HCT116 (cell line): ENCODE measurements at regions not wholly inside any gene's neighbourhood (a gene's known extent, or its start where the extent isn't known, plus 50 kb on each side); places are given as distances from the start of the nearest gene placed in this dataset.

Experiments used
- ATAC-seq: fragments of 200-7000 bp; cut with Tn5 transposase; 2 replicates; pipeline ENCODE4 v1.9.1; 2020; ENCODE audit warnings: mild to moderate bottlenecking, moderate library complexity
- BruUV-seq: library from RNA; stranded (reverse); fragments of 400-500 nt; replicated peaks from 2 replicates; lab custom pipeline; 2021; lab: Mats Ljungman, UMichigan
- CTCF ChIA-PET: fragments of 300-600 bp; sonication (Branson Sonifier 250); formaldehyde crosslinking; loops from one replicate; lab custom pipeline; 2021; ENCODE audit warnings: antibody characterized with exemption; lab: Charles Lee
- POLR2A ChIA-PET: fragments of 300-600, 350-600 bp; sonication (Branson Sonifier 250); formaldehyde crosslinking; loops from one replicate; lab custom pipeline; 2021; ENCODE audit warnings: antibody characterized with exemption; lab: Charles Lee
- RAD21 ChIA-PET, 2 experiments: fragments of 300-600 bp; sonication (Branson Sonifier 250); formaldehyde crosslinking; loops; one replicate each; lab custom pipeline; 2023; ENCODE audit warnings: low total read pairs in 2 of 2; ENCODE audit not compliant: uncharacterized antibody in 2 of 2, unreplicated experiment in 2 of 2, low non-redundant PET in 1 of 2; lab: Charles Lee
- DNase-seq: peaks from one replicate; pipeline ENCODE4 v3.0.0-alpha.2; 2010; ENCODE audit warnings: low read depth, low spot score
- H2AFZ ChIP-seq: fragments of 200-600 bp; shearing (Covaris generic), sonication (generic); 2 replicates; pipeline ENCODE4 v1.6.1; 2017; ENCODE audit warnings: low read depth, mixed run types, mixed read lengths, antibody characterized with exemption, low read length; ENCODE audit not compliant: poor library complexity, severe bottlenecking
- H3K27ac ChIP-seq: 2 replicates; pipeline ENCODE4 v1.5.1; 2012; ENCODE audit warnings: low read depth, low read length
- H3K27me3 ChIP-seq: fragments of 200-600 bp; sonication (generic); 2 replicates; pipeline ENCODE4 v1.6.1; 2016; ENCODE audit warnings: mixed run types, low read length, mixed read lengths; ENCODE audit not compliant: insufficient read depth
- H3K36me3 ChIP-seq, 2 experiments: fragments of 200-500 bp in 1 of 2; fragments of 200-600 bp in 1 of 2; sonication (Bioruptor generic) in 1 of 2; sonication (generic) in 1 of 2; 2 replicates each; pipeline versions ENCODE4 v1.5.1 to v1.6.1; 2014 to 2016; ENCODE audit warnings: low read length in 2 of 2, inconsistent platforms in 1 of 2, mixed read lengths in 1 of 2, mixed run types in 1 of 2; ENCODE audit not compliant: insufficient read depth in 2 of 2, control insufficient read depth in 1 of 2
- H3K4me1 ChIP-seq, 2 experiments: fragments of 200-600 bp in 1 of 2; sonication (generic) in 1 of 2; 2 replicates each; pipeline versions ENCODE4 v1.5.1 to v1.6.1; 2012 to 2017; ENCODE audit warnings: low read length in 2 of 2, inconsistent platforms in 1 of 2, mild to moderate bottlenecking in 1 of 2, mixed read lengths in 1 of 2, mixed run types in 1 of 2, moderate library complexity in 1 of 2; ENCODE audit not compliant: insufficient read depth in 2 of 2, control insufficient read depth in 1 of 2
- H3K4me2 ChIP-seq: fragments of 200-600 bp; sonication (generic); 2 replicates; pipeline ENCODE4 v1.6.1; 2017; ENCODE audit warnings: mixed run types, low read length, mixed read lengths
- H3K4me3 ChIP-seq, 2 experiments: fragments of 200-600 bp in 1 of 2; sonication (generic) in 1 of 2; replicated peaks in 1 of 2; 2 replicates each; pipeline ENCODE4 v1.5.1; 2011 to 2016; ENCODE audit warnings: low read length in 2 of 2, control low read depth in 1 of 2, low read depth in 1 of 2, mild to moderate bottlenecking in 1 of 2, mixed read lengths in 1 of 2, mixed run types in 1 of 2
- H3K79me2 ChIP-seq: fragments of 200-600 bp; sonication (generic); 2 replicates; pipeline ENCODE4 v1.6.1; 2017; ENCODE audit warnings: mild to moderate bottlenecking, mixed run types, low read length, moderate library complexity, mixed read lengths; ENCODE audit not compliant: insufficient read depth
- H3K9ac ChIP-seq: fragments of 200-600 bp; sonication (generic); 2 replicates; pipeline ENCODE4 v1.6.1; 2016; ENCODE audit warnings: low read length, mixed read lengths
- H3K9me2 ChIP-seq: fragments of 200-600 bp; sonication (generic), shearing (Covaris generic); 2 replicates; pipeline ENCODE4 v1.6.1; 2017; ENCODE audit warnings: mixed run types, mild to moderate bottlenecking, moderate library complexity; ENCODE audit not compliant: insufficient read depth
- H3K9me3 ChIP-seq, 2 experiments: fragments of 200-500 bp in 1 of 2; fragments of 200-600 bp in 1 of 2; sonication (Bioruptor generic) in 1 of 2; sonication (generic) in 1 of 2; 2 replicates each; pipeline ENCODE4 v1.6.1; 2014 to 2017; ENCODE audit warnings: low read length in 2 of 2, mixed read lengths in 2 of 2, inconsistent platforms in 1 of 2, low read depth in 1 of 2, mild to moderate bottlenecking in 1 of 2, mixed run types in 1 of 2, moderate library complexity in 1 of 2; ENCODE audit not compliant: control insufficient read depth in 1 of 2, insufficient read depth in 1 of 2
- H4K20me1 ChIP-seq: fragments of 200-600 bp; sonication (generic), shearing (Covaris generic); 2 replicates; pipeline ENCODE4 v1.6.1; 2017; ENCODE audit warnings: mixed run types, mild to moderate bottlenecking, moderate library complexity; ENCODE audit not compliant: insufficient read depth
- CBX3 ChIP-seq: IDR thresholded peaks from 2 replicates; pipeline ENCODE4 v1.6.1; 2012; ENCODE audit warnings: low read depth
- CTCF ChIP-seq, 3 experiments: fragments of 200-600 bp in 1 of 3; sonication (generic) in 1 of 3; IDR thresholded peaks in 2 of 3; conservative IDR thresholded peaks in 1 of 3; 2 replicates each; pipeline ENCODE4 v1.5.1; 2012 to 2017; ENCODE audit warnings: low read depth in 2 of 3, low read length in 2 of 3, antibody characterized with exemption in 1 of 3, borderline replicate concordance in 1 of 3, control low read depth in 1 of 3, mild to moderate bottlenecking in 1 of 3, mixed read lengths in 1 of 3, mixed run types in 1 of 3, moderate library complexity in 1 of 3; ENCODE audit not compliant: insufficient read depth in 1 of 3
- EGR1 ChIP-seq: IDR thresholded peaks from 2 replicates; pipeline ENCODE4 v1.6.1; 2012; ENCODE audit warnings: low read depth
- ELF1 ChIP-seq: IDR thresholded peaks from 2 replicates; pipeline ENCODE4 v1.6.1; 2012; ENCODE audit warnings: low read depth, borderline replicate concordance
- MAX ChIP-seq: IDR thresholded peaks from 2 replicates; pipeline ENCODE4 v1.6.1; 2012
- POLR2A ChIP-seq: IDR thresholded peaks from 2 replicates; pipeline ENCODE4 v1.7.0; 2011; ENCODE audit warnings: borderline replicate concordance; ENCODE audit not compliant: insufficient read depth, insufficient read length; ENCODE audit errors: extremely low read depth
- SRF ChIP-seq: IDR thresholded peaks from 2 replicates; pipeline ENCODE4 v1.6.1; 2012; ENCODE audit warnings: low read depth
- TCF7L2 ChIP-seq: IDR thresholded peaks from 2 replicates; pipeline ENCODE4 v1.7.0; 2011; ENCODE audit warnings: borderline replicate concordance, inconsistent platforms; ENCODE audit not compliant: insufficient read depth, insufficient read length; ENCODE audit errors: extremely low read depth
- ZFX ChIP-seq: fragments of 450-650 bp; IDR thresholded peaks from 2 replicates; pipeline ENCODE4 v1.6.1; 2017
- intact Hi-C: fragments of 100-400 bp; cut with micrococcal nuclease; formaldehyde crosslinking; loops from 2 replicates; pipeline ENCODE4 v1.10.0; 2022

GRCh38 chr2:100726866-100727265 is 93.1 kb upstream of the NPAS2 start:
- Histone ChIP-seq H3K79me2 (no peaks in the 10 kb centered on the region), H3K4me3 (no peak overlapping the region), H3K27me3 (no peaks in the 10 kb centered on the region), H3K4me1 (no peaks in the 10 kb centered on the region), H3K9me2 (no peaks in the 10 kb centered on the region), H4K20me1 (no peaks in the 10 kb centered on the region), H3K36me3 (no peaks in the 10 kb centered on the region), H3K27ac (no peak overlapping the region), H2AFZ (no peak overlapping the region), H3K9ac (no peak overlapping the region), H3K4me2 (no peak overlapping the region), H3K9me3 (no peaks in the 10 kb centered on the region)
- CTCF ChIA-PET: no interaction called here
- POLR2A ChIA-PET: no interaction called here
- TF ChIP-seq POLR2A (no peak), TCF7L2 (no peak), CTCF (IDR thresholded peaks at IDR 0.05 in 2 of 3, conservative IDR thresholded peaks at IDR 0.05 in 1 of 3; ENCODE audit: borderline replicate concordance in 1 of 3, insufficient read depth in 1 of 3, low read depth in 2 of 3, low read length in 2 of 3) (no peak), ELF1 (no peak), EGR1 (no peak), SRF (no peak), CBX3 (no peak), MAX (no peak), ZFX (no peak)
- intact Hi-C loops: loop anchor here (5.0 kb wide), 1 partner anchor 115 kb away; no protein-coding TSS in a partner anchor
- DNase-seq (no peak), ATAC-seq (no peak)
- RAD21 ChIA-PET: no interaction called here
- no TSS peak for BruUV-seq
